ENCODE measurements at regions not wholly inside any gene's neighbourhood (a gene's known extent, or its start where the extent isn't known, plus 50 kb on each side); places are given as distances from the start of the nearest gene placed in this dataset.

- TF ChIP-seq POU5F1 (IDR thresholded peaks at IDR 0.05; ENCODE audit: low read depth, low read length) (no peak), RNF2 (IDR thresholded peaks at IDR 0.05; ENCODE audit: borderline replicate concordance, low read depth, low read length, missing control alignments, poor library complexity, severe bottlenecking) (no peak), JUN (IDR thresholded peaks at IDR 0.05; ENCODE audit: low read depth, low read length) (no peak), EZH2 (IDR thresholded peaks at IDR 0.05; ENCODE audit: low read depth, low read length, severe bottlenecking) (no peak)
- TF ChIP-seq, protein P1, sequence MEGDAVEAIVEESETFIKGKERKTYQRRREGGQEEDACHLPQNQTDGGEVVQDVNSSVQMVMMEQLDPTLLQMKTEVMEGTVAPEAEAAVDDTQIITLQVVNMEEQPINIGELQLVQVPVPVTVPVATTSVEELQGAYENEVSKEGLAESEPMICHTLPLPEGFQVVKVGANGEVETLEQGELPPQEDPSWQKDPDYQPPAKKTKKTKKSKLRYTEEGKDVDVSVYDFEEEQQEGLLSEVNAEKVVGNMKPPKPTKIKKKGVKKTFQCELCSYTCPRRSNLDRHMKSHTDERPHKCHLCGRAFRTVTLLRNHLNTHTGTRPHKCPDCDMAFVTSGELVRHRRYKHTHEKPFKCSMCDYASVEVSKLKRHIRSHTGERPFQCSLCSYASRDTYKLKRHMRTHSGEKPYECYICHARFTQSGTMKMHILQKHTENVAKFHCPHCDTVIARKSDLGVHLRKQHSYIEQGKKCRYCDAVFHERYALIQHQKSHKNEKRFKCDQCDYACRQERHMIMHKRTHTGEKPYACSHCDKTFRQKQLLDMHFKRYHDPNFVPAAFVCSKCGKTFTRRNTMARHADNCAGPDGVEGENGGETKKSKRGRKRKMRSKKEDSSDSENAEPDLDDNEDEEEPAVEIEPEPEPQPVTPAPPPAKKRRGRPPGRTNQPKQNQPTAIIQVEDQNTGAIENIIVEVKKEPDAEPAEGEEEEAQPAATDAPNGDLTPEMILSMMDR (IDR thresholded peaks at IDR 0.05; ENCODE audit: control extremely low read depth in 1 of 3, insufficient read depth in 1 of 3, low read depth in 1 of 3, low read length in 3 of 3): no peak
Measured at GRCh38 chr5:156241266-156241665, 85.7 kb upstream of the SGCD start.

All from H1 (cell line).